ENCODE measurements at regions not wholly inside any gene's neighbourhood (a gene's known extent, or its start where the extent isn't known, plus 50 kb on each side); places are given as distances from the start of the nearest gene placed in this dataset.

DNA sequence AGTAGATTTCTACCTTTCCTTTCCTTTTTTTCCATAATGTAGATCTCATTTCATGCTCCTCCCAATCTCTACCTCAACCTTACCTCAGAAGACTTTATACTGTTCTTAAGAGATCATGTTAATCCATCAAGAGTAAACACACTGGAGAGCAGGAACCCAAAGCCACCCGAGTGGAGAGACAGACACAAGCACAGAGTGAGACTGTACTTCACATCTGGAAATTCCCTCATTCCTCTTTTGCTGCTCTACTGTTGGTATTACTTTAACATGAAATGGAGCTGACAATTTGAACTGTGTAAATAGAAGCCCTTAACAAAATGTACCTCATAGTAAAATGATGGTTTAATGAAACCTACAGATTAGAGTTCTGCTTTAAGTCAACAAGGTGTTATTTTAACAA is 105.7 kb upstream of the RASGEF1B start:
- TF ChIP-seq, protein P1, sequence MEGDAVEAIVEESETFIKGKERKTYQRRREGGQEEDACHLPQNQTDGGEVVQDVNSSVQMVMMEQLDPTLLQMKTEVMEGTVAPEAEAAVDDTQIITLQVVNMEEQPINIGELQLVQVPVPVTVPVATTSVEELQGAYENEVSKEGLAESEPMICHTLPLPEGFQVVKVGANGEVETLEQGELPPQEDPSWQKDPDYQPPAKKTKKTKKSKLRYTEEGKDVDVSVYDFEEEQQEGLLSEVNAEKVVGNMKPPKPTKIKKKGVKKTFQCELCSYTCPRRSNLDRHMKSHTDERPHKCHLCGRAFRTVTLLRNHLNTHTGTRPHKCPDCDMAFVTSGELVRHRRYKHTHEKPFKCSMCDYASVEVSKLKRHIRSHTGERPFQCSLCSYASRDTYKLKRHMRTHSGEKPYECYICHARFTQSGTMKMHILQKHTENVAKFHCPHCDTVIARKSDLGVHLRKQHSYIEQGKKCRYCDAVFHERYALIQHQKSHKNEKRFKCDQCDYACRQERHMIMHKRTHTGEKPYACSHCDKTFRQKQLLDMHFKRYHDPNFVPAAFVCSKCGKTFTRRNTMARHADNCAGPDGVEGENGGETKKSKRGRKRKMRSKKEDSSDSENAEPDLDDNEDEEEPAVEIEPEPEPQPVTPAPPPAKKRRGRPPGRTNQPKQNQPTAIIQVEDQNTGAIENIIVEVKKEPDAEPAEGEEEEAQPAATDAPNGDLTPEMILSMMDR (IDR thresholded peaks at IDR 0.05; ENCODE audit: poor library complexity, severe bottlenecking), result no peak
- TF ChIP-seq RAD21 (conservative IDR thresholded peaks at IDR 0.05), result no peak
- TF ChIP-seq SMC3 (conservative IDR thresholded peaks at IDR 0.05; ENCODE audit: poor library complexity), result no peak
- no peak for TF ChIP-seq EZH2 (IDR thresholded peaks at IDR 0.05; ENCODE audit: borderline replicate concordance, insufficient read depth, low read length, poor library complexity, severe bottlenecking)
- TF ChIP-seq EP300 (conservative IDR thresholded peaks at IDR 0.05; ENCODE audit: poor library complexity, severe bottlenecking), result no peak
- no peak for TF ChIP-seq POLR2AphosphoS5 (IDR thresholded peaks at IDR 0.05)
